ENCODE measurements at regions not wholly inside any gene's neighbourhood (a gene's known extent, or its start where the extent isn't known, plus 50 kb on each side); places are given as distances from the start of the nearest gene placed in this dataset.
A peak's percentile ranks its signal among the peaks of the same experiment; 100 is the strongest.
"Not testable (repeated sequence)": the region's sequence is repeated elsewhere in the genome, so short reads cannot be mapped to it uniquely, and the experiment has no call there.

GRCh38 chr11:93065074-93065674, 95.7 kb downstream of the MTNR1B start:
- peak overlapping the region in 2 of 3 experiments; percentile 3 to 78; a peak in 2 of 7 replicates for H3K27ac Mint-ChIP-seq
- DNase-seq, result peak; percentile 69
- not testable (repeated sequence) for H3K4me1 ChIP-seq (ENCODE audit: insufficient read depth, low read length)

More at GRCh38 chr11:93065074-93065674, 95.7 kb downstream of the MTNR1B start:
- H3K9me3 ChIP-seq (ENCODE audit: control insufficient read depth, low read depth, low read length); H3K4ac ChIP-seq (ENCODE audit: low read depth, low read length); H2BK20ac ChIP-seq (ENCODE audit: low read depth, low read length, poor library complexity, severe bottlenecking); H2BK120ac ChIP-seq (ENCODE audit: low read depth, low read length, poor library complexity, severe bottlenecking); H4K91ac ChIP-seq (ENCODE audit: insufficient read length, low read depth, low read length); H4K5ac ChIP-seq (ENCODE audit: insufficient read length, low read depth, low read length); H2BK5ac ChIP-seq (ENCODE audit: insufficient read length, low read length); H3K4me3 Mint-ChIP-seq; H3K27ac ChIP-seq (ENCODE audit: insufficient read length, low read depth, low read length); H3K23me2 ChIP-seq (ENCODE audit: insufficient read length, low read depth, low read length, poor library complexity, severe bottlenecking); H3K4me2 ChIP-seq (ENCODE audit: insufficient read depth, insufficient read length, low read length); H3K18ac ChIP-seq (ENCODE audit: insufficient read length, low read depth, low read length); H3K9me3 Mint-ChIP-seq; H3K23ac ChIP-seq (ENCODE audit: insufficient read length, low read depth, low read length); H3K79me1 ChIP-seq (ENCODE audit: insufficient read depth, low read depth, low read length, poor library complexity, severe bottlenecking); H3K27me3 Mint-ChIP-seq (ENCODE audit: low read depth); H2AK5ac ChIP-seq (ENCODE audit: insufficient read length, low read length); H3K9ac ChIP-seq (ENCODE audit: extremely low read depth, insufficient read length, low read length); H2BK12ac ChIP-seq (ENCODE audit: insufficient read length, low read depth, low read length); H3K56ac ChIP-seq (ENCODE audit: insufficient read length, low read depth, low read length); H3K79me2 ChIP-seq (ENCODE audit: insufficient read depth, low read length); H4K20me1 ChIP-seq (ENCODE audit: control insufficient read depth, insufficient read depth, insufficient read length); H3K27me3 ChIP-seq (ENCODE audit: insufficient read depth, low read length); H3T11ph ChIP-seq (ENCODE audit: low read length); H4K8ac ChIP-seq (replicated peaks; ENCODE audit: insufficient read length, low read depth, low read length); H2BK15ac ChIP-seq (ENCODE audit: low read depth, low read length); H3K14ac ChIP-seq (ENCODE audit: insufficient read depth, low read length): not testable (repeated sequence)
- Mint-ChIP-seq H3K4me1 (peaks cover 30 to 31% of the 10 kb centered on the region in 2 experiments), H3K36me3 (ENCODE audit: insufficient read depth in 1 of 3, low read depth in 3 of 3) (peaks cover 0 to 18% (median 0%) of the 10 kb centered on the region in 3 experiments; a peak in 2 of 7 replicates)
- peak overlapping the region; percentile 33 for H2AFZ ChIP-seq (ENCODE audit: low read length)
- TF ChIP-seq CTCF (conservative IDR thresholded peaks at IDR 0.05), result peak; percentile 64
- no CpG with 5 or more reads among the region's 2 CpGs for WGBS (ENCODE audit: extremely low coverage, insufficient read length, low lambda C conversion rate)
